ENCODE measurements at regions not wholly inside any gene's neighbourhood (a gene's known extent, or its start where the extent isn't known, plus 50 kb on each side); places are given as distances from the start of the nearest gene placed in this dataset.
A peak's percentile ranks its signal among the peaks of the same experiment; 100 is the strongest.

DNA sequence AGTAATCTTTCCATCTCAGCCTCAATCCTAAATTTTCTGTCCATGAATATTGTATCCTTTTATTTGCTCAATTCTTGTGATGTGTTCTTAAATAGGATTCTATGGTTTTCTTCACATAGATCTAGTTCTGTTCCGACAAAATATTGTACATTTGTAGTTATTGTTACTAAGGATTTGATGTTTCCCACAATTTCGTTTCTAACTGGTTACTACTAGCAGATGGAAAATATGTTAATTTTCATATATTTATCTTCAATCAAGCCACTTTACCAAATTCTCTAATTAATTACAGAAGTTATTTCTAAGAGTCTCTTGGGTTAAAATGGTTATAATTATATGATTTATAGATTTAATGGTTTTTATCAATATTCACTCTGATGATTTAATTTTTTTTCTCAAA lies 60.3 kb downstream of the SEC61B start:
- no peak overlapping the region for H3K4me3 ChIP-seq (ENCODE audit: low read length)
- TF ChIP-seq ZNF274 (IDR thresholded peaks at IDR 0.05; ENCODE audit: low read depth, low read length) = no peak

DNA sequence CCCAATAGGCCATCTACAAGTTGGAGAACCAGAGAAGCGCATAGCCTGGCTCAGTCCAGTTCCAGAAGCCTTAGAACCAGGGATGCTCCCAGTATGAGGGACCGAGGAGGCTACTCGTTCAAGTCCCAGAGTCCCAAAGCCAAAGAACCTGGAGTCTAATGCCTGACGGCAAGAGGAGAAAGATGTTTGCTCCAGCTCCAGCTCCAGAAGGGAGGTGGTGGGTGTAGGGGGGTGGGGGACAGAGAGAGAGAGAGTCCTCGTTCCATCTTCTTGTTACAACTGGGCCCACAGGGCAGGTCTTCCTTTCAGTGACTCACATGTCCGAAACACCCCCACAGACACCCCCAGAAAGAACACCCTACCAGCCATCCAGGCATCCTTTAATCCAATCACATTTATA lies 63.9 kb downstream of the SEC61B start:
- no peak for TF ChIP-seq ZNF274 (IDR thresholded peaks at IDR 0.05; ENCODE audit: low read depth, low read length)
- no peak overlapping the region for H3K4me3 ChIP-seq (ENCODE audit: low read length)

- TF ChIP-seq ZNF274 (IDR thresholded peaks at IDR 0.05; ENCODE audit: low read depth, low read length) = no peak
- no peak overlapping the region for H3K4me3 ChIP-seq (ENCODE audit: low read length)
Observed at GRCh38 chr9:99286536-99286935, 64.5 kb downstream of the SEC61B start.

- no peak overlapping the region for H3K4me3 ChIP-seq (ENCODE audit: low read length)
- TF ChIP-seq ZNF274 (IDR thresholded peaks at IDR 0.05; ENCODE audit: low read depth, low read length) = no peak
Observed at GRCh38 chr9:99287641-99288040, 65.6 kb downstream of the SEC61B start.

DNA sequence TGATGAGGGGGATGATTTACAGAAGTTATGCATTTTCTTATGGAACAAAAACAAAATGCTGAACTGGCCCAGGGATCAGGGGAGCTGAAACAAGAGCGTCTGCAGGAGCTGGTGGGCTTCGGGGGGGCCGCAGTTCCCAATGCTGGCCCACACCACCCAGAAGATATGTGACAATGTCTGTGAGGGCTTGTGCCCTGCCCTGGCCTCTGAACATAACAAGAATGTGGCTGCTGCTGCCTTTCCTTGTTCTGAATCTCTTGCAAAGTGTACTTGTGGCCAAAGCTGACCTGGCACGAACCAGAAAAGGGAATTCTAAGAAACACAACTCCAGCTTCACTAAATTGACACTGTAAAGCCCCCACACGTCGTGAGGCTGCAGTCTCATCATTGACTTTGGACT lies 66.7 kb downstream of the SEC61B start:
- H3K4me3 ChIP-seq (ENCODE audit: low read length) = no peak overlapping the region
- no peak for TF ChIP-seq ZNF274 (IDR thresholded peaks at IDR 0.05; ENCODE audit: low read depth, low read length)

GRCh38 chr9:99294850-99295461 lies 72.9 kb downstream of the SEC61B start:
- H3K4me3 ChIP-seq (ENCODE audit: low read length) = no peak overlapping the region
- TF ChIP-seq ZNF274 (IDR thresholded peaks at IDR 0.05; ENCODE audit: low read depth, low read length) = no peak

DNA sequence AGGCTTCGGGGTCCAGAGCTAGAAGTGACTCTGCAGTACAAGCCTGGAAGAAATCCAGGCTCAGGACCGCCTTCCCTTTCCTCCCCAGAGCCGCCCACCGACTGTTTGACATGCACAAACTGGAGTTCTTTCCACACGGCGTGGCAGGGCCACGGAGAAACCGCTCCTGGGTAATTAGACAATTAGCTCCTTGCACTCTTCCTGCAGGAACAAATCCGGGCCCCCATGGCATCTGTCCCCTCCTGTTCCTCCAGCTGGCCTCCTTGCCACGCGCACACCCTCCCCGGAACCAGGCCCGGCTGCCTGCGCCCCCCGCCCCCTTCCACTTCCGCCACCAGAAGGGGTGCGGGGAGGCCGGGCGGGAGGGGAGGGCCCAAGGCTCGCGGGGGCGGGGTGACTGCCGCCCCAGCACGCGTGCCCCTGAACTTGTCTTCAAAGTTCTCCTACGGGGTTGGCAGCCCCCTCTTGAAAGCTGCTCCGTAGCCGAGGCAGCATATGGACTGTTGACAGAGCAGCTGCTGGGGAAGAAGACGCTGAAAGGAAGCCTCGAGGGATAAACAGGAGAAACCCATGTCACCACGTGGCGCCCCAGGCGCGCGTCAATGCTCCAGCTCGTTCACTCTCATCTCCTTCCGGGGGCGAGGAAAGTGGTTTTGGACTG lies 74.3 kb downstream of the SEC61B start:
- H3K4me3 ChIP-seq (ENCODE audit: low read length) = peak overlapping the region; percentile 24; the same call in 1 of the 2 replicates
- TF ChIP-seq ZNF274 (IDR thresholded peaks at IDR 0.05; ENCODE audit: low read depth, low read length) = no peak

GRCh38 chr9:99298614-99299013 lies 76.5 kb downstream of the SEC61B start:
- H3K4me3 ChIP-seq (ENCODE audit: low read length) = no peak overlapping the region
- no peak for TF ChIP-seq ZNF274 (IDR thresholded peaks at IDR 0.05; ENCODE audit: low read depth, low read length)

- no peak overlapping the region for H3K4me3 ChIP-seq (ENCODE audit: low read length)
- TF ChIP-seq ZNF274 (IDR thresholded peaks at IDR 0.05; ENCODE audit: low read depth, low read length) = no peak
Observed at GRCh38 chr9:99299211-99300102, 77.4 kb downstream of the SEC61B start.

GRCh38 chr9:99300103-99300439 lies 78.0 kb downstream of the SEC61B start:
- H3K4me3 ChIP-seq (ENCODE audit: low read length) = no peak overlapping the region
- TF ChIP-seq ZNF274 (IDR thresholded peaks at IDR 0.05; ENCODE audit: low read depth, low read length) = no peak

GRCh38 chr9:99300603-99301002 lies 78.5 kb downstream of the SEC61B start:
- no peak overlapping the region for H3K4me3 ChIP-seq (ENCODE audit: low read length)
- TF ChIP-seq ZNF274 (IDR thresholded peaks at IDR 0.05; ENCODE audit: low read depth, low read length) = no peak

- no peak overlapping the region for H3K4me3 ChIP-seq (ENCODE audit: low read length)
- no peak for TF ChIP-seq ZNF274 (IDR thresholded peaks at IDR 0.05; ENCODE audit: low read depth, low read length)
Observed at GRCh38 chr9:99303177-99303576, 81.1 kb downstream of the SEC61B start.

GRCh38 chr9:99305124-99305523 lies 83.0 kb downstream of the SEC61B start:
- no peak for TF ChIP-seq ZNF274 (IDR thresholded peaks at IDR 0.05; ENCODE audit: low read depth, low read length)
- H3K4me3 ChIP-seq (ENCODE audit: low read length) = no peak overlapping the region

DNA sequence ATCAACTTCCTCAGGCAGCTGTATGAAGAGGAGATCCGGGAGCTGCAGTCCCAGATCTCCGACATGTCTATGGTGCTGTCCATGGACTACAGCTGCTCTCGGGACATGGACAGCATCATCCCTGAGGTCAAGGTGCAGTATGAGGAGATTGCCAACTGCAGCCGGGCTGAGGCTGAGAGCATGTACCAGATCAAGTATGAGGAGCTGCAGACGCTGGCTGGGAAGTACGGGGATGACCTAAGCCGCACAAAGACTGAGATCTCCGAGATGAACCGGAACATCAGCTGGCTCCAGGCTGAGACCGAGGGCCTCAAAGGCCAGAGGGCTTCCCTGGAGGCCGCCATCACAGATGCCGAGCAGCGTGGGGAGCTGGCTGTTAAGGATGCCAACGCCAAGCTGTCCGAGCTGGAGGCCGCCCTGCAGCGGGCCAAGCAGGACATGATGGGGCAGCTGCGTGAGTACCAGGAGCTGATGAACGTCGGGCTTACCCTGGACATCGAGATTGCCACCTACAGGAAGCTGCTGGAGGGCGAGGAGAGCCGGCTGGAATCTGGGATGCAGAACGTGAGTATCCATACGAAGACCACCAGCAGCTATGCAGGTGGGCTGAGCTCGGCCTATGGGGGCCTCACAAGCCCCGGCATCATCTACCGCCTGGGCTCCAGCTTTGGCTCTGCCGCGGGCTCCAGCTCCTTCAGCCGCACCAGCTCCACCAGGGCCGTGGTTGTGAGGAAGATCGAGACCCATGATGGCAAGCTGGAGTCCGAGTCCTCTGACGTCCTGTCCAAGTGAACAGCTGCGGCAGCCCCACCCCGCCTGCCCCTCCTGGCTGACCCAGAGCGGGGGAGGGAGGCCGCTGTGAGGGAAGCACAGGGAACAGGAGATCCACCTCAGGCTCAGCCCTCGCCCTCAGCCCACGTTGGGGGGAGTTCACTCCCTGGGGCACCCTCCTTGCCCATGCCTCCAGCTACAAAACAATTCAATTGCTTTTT lies 84.0 kb downstream of the SEC61B start:
- no peak for TF ChIP-seq ZNF274 (IDR thresholded peaks at IDR 0.05; ENCODE audit: low read depth, low read length)
- H3K4me3 ChIP-seq (ENCODE audit: low read length) = no peak overlapping the region

Measured in GM08714 (cell line).